ENCODE measurements at regions not wholly inside any gene's neighbourhood (a gene's known extent, or its start where the extent isn't known, plus 50 kb on each side); places are given as distances from the start of the nearest gene placed in this dataset.

DNA sequence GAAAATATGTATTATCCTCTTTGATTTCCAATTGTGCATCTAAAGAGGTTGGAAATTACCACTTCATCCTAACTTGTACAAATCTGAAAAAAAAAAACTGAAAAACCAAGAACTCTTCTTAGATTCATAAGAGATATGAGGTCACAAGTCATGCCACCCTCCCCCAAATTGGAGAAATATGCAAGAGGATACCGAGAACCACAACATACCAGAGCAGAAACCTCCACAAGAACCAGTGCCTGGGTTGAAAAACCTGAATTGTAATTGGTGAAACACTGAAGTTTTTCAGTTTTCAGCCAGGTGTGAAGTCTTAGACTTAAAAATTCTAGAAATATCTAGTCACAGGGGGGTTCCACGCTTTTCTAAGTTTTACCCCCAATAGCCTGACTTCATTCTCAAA, 1029.5 kb upstream of the LRRTM1 start:
- Histone ChIP-seq H3K4me3 (ENCODE audit: low read length) (no peak overlapping the region), H3K23ac (ENCODE audit: low read length) (no peak overlapping the region), H3K79me2 (ENCODE audit: control insufficient read depth, insufficient read depth, low read length) (no peaks in the 10 kb centered on the region), H3K36me3 (ENCODE audit: control insufficient read depth, insufficient read depth, low read length) (no peaks in the 10 kb centered on the region), H3K4me1 (ENCODE audit: control insufficient read depth, low read depth, low read length) (no peaks in the 10 kb centered on the region), H4K5ac (ENCODE audit: low read length) (no peak overlapping the region), H3K27ac (ENCODE audit: low read depth, low read length) (no peak overlapping the region), H3K9ac (ENCODE audit: low read length) (no peak overlapping the region), H2BK5ac (ENCODE audit: low read length) (no peak overlapping the region), H3K56ac (ENCODE audit: low read length) (no peak overlapping the region), H2AK5ac (ENCODE audit: low read length) (no peak overlapping the region), H2BK120ac (ENCODE audit: low read depth, low read length) (no peak overlapping the region), H3K79me1 (ENCODE audit: low read length) (no peaks in the 10 kb centered on the region), H4K8ac (ENCODE audit: low read depth, low read length) (peak overlapping the region; percentile 39), H3K27me3 (ENCODE audit: insufficient read depth, low read length, poor library complexity) (no peaks in the 10 kb centered on the region), H2BK15ac (replicated peaks; ENCODE audit: low read depth) (no peak overlapping the region), H3K18ac (ENCODE audit: low read length) (no peak overlapping the region), H3K4me2 (ENCODE audit: low read length) (no peak overlapping the region), H3K4ac (ENCODE audit: low read depth, low read length) (no peak overlapping the region)
- WGBS (ENCODE audit: extremely low coverage, insufficient coverage, low lambda C conversion rate) = no CpG with 5 or more reads among the region's 2 CpGs
- no peak for DNase-seq

DNA sequence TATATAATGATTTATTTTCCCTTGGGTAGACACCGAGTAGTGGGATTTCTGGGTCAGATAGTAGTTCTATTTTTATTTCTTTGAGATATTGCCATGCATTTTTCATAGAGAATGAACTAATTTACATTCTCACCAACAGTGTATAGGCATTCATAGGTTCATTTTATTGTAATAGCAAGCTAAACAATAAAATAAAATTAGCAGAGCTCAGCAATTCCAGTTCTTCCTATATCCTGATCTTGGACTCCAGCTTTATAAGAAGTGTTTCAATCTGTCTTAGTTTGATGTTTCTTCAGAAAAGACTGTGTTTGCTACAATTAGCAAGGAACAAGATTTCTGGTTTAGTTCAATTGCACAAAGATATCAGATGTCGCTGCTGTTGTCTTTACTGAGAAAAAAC, 1024.4 kb upstream of the LRRTM1 start:
- H2BK15ac ChIP-seq (replicated peaks; ENCODE audit: low read depth) = no peak overlapping the region
- H4K5ac ChIP-seq (ENCODE audit: low read length) = no peak overlapping the region
- no peak overlapping the region for H3K23ac ChIP-seq (ENCODE audit: low read length)
- no peak overlapping the region for H3K18ac ChIP-seq (ENCODE audit: low read length)
- H3K36me3 ChIP-seq (ENCODE audit: control insufficient read depth, insufficient read depth, low read length) = no peaks in the 10 kb centered on the region
- no peak overlapping the region for H2AK5ac ChIP-seq (ENCODE audit: low read length)
- H3K4me3 ChIP-seq (ENCODE audit: low read length) = no peak overlapping the region
- no peaks in the 10 kb centered on the region for H3K27me3 ChIP-seq (ENCODE audit: insufficient read depth, low read length, poor library complexity)
- H2BK5ac ChIP-seq (ENCODE audit: low read length) = no peak overlapping the region
- no peak overlapping the region for H3K56ac ChIP-seq (ENCODE audit: low read length)
- WGBS (ENCODE audit: extremely low coverage, insufficient coverage, low lambda C conversion rate) = no CpG with 5 or more reads among the region's 2 CpGs
- no peak for DNase-seq
- no peaks in the 10 kb centered on the region for H3K79me2 ChIP-seq (ENCODE audit: control insufficient read depth, insufficient read depth, low read length)
- no peak overlapping the region for H3K27ac ChIP-seq (ENCODE audit: low read depth, low read length)
- H3K4me2 ChIP-seq (ENCODE audit: low read length) = no peak overlapping the region
- H2BK120ac ChIP-seq (ENCODE audit: low read depth, low read length) = no peak overlapping the region
- no peaks in the 10 kb centered on the region for H3K4me1 ChIP-seq (ENCODE audit: control insufficient read depth, low read depth, low read length)
- no peak overlapping the region for H4K8ac ChIP-seq (ENCODE audit: low read depth, low read length)
- no peak overlapping the region for H3K4ac ChIP-seq (ENCODE audit: low read depth, low read length)
- no peaks in the 10 kb centered on the region for H3K79me1 ChIP-seq (ENCODE audit: low read length)
- no peak overlapping the region for H3K9ac ChIP-seq (ENCODE audit: low read length)

DNA sequence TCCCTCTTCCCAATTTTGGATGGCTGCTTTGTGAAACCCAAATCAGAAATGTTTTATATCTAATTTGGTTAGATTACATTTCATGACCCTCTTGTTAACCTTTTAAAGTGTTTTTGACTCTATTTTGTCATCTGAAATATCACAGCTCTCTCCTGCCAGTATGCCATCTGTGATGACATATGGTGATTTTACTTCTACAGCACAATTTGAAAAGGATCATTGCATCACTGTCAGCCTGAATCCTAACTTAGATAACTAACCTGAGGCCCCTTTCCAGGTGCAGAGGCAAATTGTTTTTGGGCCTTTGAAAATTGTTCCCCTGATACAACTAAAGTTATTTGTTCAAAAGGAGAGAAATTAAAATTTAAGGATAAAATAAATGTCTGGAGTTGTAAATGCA, 1023.4 kb upstream of the LRRTM1 start:
- no peak overlapping the region for H2BK120ac ChIP-seq (ENCODE audit: low read depth, low read length)
- no peak overlapping the region for H4K8ac ChIP-seq (ENCODE audit: low read depth, low read length)
- no peak overlapping the region for H3K23ac ChIP-seq (ENCODE audit: low read length)
- H3K18ac ChIP-seq (ENCODE audit: low read length) = no peak overlapping the region
- H3K79me1 ChIP-seq (ENCODE audit: low read length) = no peaks in the 10 kb centered on the region
- H2BK15ac ChIP-seq (replicated peaks; ENCODE audit: low read depth) = no peak overlapping the region
- no peak overlapping the region for H3K27ac ChIP-seq (ENCODE audit: low read depth, low read length)
- no peaks in the 10 kb centered on the region for H3K27me3 ChIP-seq (ENCODE audit: insufficient read depth, low read length, poor library complexity)
- no peak overlapping the region for H3K4me2 ChIP-seq (ENCODE audit: low read length)
- no peak overlapping the region for H2BK5ac ChIP-seq (ENCODE audit: low read length)
- no peak overlapping the region for H3K4ac ChIP-seq (ENCODE audit: low read depth, low read length)
- H4K5ac ChIP-seq (ENCODE audit: low read length) = no peak overlapping the region
- H3K36me3 ChIP-seq (ENCODE audit: control insufficient read depth, insufficient read depth, low read length) = no peaks in the 10 kb centered on the region
- H3K56ac ChIP-seq (ENCODE audit: low read length) = no peak overlapping the region
- no peak overlapping the region for H3K4me3 ChIP-seq (ENCODE audit: low read length)
- no peaks in the 10 kb centered on the region for H3K79me2 ChIP-seq (ENCODE audit: control insufficient read depth, insufficient read depth, low read length)
- no peaks in the 10 kb centered on the region for H3K4me1 ChIP-seq (ENCODE audit: control insufficient read depth, low read depth, low read length)
- H3K9ac ChIP-seq (ENCODE audit: low read length) = no peak overlapping the region
- DNase-seq = no peak
- H2AK5ac ChIP-seq (ENCODE audit: low read length) = no peak overlapping the region

DNA sequence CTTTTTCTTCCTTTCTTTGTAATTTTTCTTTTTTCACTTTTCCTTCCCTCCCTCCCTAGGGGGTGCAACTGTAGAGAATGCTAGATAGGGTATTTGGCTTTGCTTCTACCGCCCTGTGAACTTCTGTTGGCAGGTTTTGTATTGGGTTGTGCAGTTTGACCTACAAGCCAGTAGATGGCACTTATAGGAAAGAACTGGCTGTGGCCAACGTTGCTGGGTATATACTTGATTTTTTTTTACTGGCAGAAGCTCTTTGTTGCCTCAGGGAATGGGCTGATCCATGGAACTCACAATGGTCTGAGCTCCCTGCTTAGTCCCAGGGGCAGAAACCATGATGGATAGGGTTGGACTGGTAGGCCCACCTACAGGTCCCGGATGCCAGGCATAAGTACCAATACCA, 1019.5 kb upstream of the LRRTM1 start:
- Histone ChIP-seq H4K5ac (ENCODE audit: low read length) (no peak overlapping the region), H3K79me2 (ENCODE audit: control insufficient read depth, insufficient read depth, low read length) (no peaks in the 10 kb centered on the region), H3K4me1 (ENCODE audit: control insufficient read depth, low read depth, low read length) (no peaks in the 10 kb centered on the region), H3K4ac (ENCODE audit: low read depth, low read length) (no peak overlapping the region), H3K27me3 (ENCODE audit: insufficient read depth, low read length, poor library complexity) (no peaks in the 10 kb centered on the region), H2BK120ac (ENCODE audit: low read depth, low read length) (no peak overlapping the region), H3K36me3 (ENCODE audit: control insufficient read depth, insufficient read depth, low read length) (no peaks in the 10 kb centered on the region), H4K8ac (ENCODE audit: low read depth, low read length) (no peak overlapping the region), H3K9ac (ENCODE audit: low read length) (no peak overlapping the region), H3K23ac (ENCODE audit: low read length) (no peak overlapping the region), H3K18ac (ENCODE audit: low read length) (peak overlapping the region; percentile 43), H3K4me3 (ENCODE audit: low read length) (no peak overlapping the region), H3K27ac (ENCODE audit: low read depth, low read length) (no peak overlapping the region), H3K79me1 (ENCODE audit: low read length) (no peaks in the 10 kb centered on the region), H3K56ac (ENCODE audit: low read length) (peak overlapping the region; percentile 66), H3K4me2 (ENCODE audit: low read length) (no peak overlapping the region), H2BK15ac (replicated peaks; ENCODE audit: low read depth) (no peak overlapping the region), H2AK5ac (ENCODE audit: low read length) (no peak overlapping the region), H2BK5ac (ENCODE audit: low read length) (peak overlapping the region; percentile 66)
- DNase-seq = peak; percentile 91
- WGBS (ENCODE audit: extremely low coverage, insufficient coverage, low lambda C conversion rate) = no CpG with 5 or more reads among the region's 3 CpGs

DNA sequence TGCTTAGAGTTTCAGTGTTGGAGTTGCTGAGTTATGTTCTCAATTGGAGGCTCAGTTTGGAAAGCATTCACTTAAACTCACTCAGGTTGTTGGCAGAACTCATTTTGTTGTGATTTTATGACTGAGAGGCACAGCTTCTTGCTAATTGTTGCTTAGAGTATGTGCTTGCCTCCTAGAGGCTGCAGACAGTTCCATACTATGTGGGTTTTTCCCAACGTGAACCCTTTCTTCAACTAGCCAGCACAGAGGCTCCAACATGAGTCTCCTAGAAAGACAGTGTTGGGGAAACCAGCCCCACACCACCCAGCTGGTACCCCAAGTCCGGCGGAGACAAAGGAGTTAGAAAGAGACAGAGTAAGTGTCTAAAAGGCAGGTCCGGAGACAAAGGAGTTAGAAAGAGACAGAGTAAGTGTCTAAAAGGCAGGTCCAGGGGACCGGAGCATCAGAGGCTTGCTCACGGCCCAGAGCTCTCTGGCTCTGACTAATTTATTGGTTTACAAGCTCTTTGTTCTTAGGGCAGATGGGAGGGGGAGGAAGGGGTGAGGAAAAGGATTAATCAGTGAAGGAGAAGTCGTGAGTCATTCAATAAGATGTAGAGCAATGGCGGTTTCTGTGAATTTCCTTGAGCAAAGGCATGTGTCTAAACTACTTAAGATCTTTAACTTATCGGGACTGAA, 999.7 kb upstream of the LRRTM1 start:
- Histone ChIP-seq H3K9ac (ENCODE audit: low read length) (no peak overlapping the region), H3K27ac (ENCODE audit: low read depth, low read length) (no peak overlapping the region), H3K4ac (ENCODE audit: low read depth, low read length) (no peak overlapping the region), H3K79me2 (ENCODE audit: control insufficient read depth, insufficient read depth, low read length) (no peaks in the 10 kb centered on the region), H3K4me1 (ENCODE audit: control insufficient read depth, low read depth, low read length) (no peaks in the 10 kb centered on the region), H2AK5ac (ENCODE audit: low read length) (no peak overlapping the region), H3K18ac (ENCODE audit: low read length) (no peak overlapping the region), H2BK5ac (ENCODE audit: low read length) (no peak overlapping the region), H3K4me3 (ENCODE audit: low read length) (no peak overlapping the region), H2BK120ac (ENCODE audit: low read depth, low read length) (no peak overlapping the region), H3K36me3 (ENCODE audit: control insufficient read depth, insufficient read depth, low read length) (no peaks in the 10 kb centered on the region), H4K8ac (ENCODE audit: low read depth, low read length) (no peak overlapping the region), H3K4me2 (ENCODE audit: low read length) (no peak overlapping the region), H2BK15ac (replicated peaks; ENCODE audit: low read depth) (no peak overlapping the region), H4K5ac (ENCODE audit: low read length) (no peak overlapping the region), H3K79me1 (ENCODE audit: low read length) (no peaks in the 10 kb centered on the region), H3K23ac (ENCODE audit: low read length) (no peak overlapping the region), H3K56ac (ENCODE audit: low read length) (peak overlapping the region; percentile 10), H3K27me3 (ENCODE audit: insufficient read depth, low read length, poor library complexity) (no peaks in the 10 kb centered on the region)
- no CpG with 5 or more reads among the region's 9 CpGs for WGBS (ENCODE audit: extremely low coverage, insufficient coverage, low lambda C conversion rate)
- peak; percentile 63 for DNase-seq

DNA sequence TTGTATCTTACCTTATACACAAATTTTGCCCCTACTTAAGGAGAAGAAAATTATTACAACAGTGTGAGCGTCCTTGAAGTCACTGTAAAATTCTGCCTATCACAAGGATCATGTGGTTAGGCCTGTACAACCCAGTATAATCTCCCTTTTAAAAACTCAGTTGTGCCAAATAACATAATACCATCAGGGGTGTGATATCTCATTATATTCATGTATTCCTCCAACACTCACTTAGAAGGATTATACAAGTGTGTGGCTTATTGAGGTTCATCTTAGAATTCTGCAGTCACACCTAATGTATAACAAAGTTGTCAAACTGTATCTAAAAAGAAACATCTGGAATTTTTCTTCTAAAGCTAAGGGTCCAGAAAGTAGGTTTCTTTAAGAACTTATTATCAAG, 998.8 kb upstream of the LRRTM1 start:
- no peaks in the 10 kb centered on the region for H3K79me2 ChIP-seq (ENCODE audit: control insufficient read depth, insufficient read depth, low read length)
- no peak overlapping the region for H2BK120ac ChIP-seq (ENCODE audit: low read depth, low read length)
- H2BK5ac ChIP-seq (ENCODE audit: low read length) = no peak overlapping the region
- H2BK15ac ChIP-seq (replicated peaks; ENCODE audit: low read depth) = no peak overlapping the region
- H3K56ac ChIP-seq (ENCODE audit: low read length) = no peak overlapping the region
- H3K9ac ChIP-seq (ENCODE audit: low read length) = no peak overlapping the region
- H3K4ac ChIP-seq (ENCODE audit: low read depth, low read length) = no peak overlapping the region
- no peaks in the 10 kb centered on the region for H3K27me3 ChIP-seq (ENCODE audit: insufficient read depth, low read length, poor library complexity)
- H3K27ac ChIP-seq (ENCODE audit: low read depth, low read length) = no peak overlapping the region
- H4K5ac ChIP-seq (ENCODE audit: low read length) = no peak overlapping the region
- H3K18ac ChIP-seq (ENCODE audit: low read length) = no peak overlapping the region
- no peak for DNase-seq
- H3K79me1 ChIP-seq (ENCODE audit: low read length) = no peaks in the 10 kb centered on the region
- H4K8ac ChIP-seq (ENCODE audit: low read depth, low read length) = no peak overlapping the region
- no peak overlapping the region for H3K4me3 ChIP-seq (ENCODE audit: low read length)
- H3K4me1 ChIP-seq (ENCODE audit: control insufficient read depth, low read depth, low read length) = no peaks in the 10 kb centered on the region
- no peak overlapping the region for H2AK5ac ChIP-seq (ENCODE audit: low read length)
- no peaks in the 10 kb centered on the region for H3K36me3 ChIP-seq (ENCODE audit: control insufficient read depth, insufficient read depth, low read length)
- WGBS (ENCODE audit: extremely low coverage, insufficient coverage, low lambda C conversion rate) = no CpG with 5 or more reads among the region's 1 CpG
- no peak overlapping the region for H3K23ac ChIP-seq (ENCODE audit: low read length)
- H3K4me2 ChIP-seq (ENCODE audit: low read length) = no peak overlapping the region

All from mesendoderm (in vitro differentiated cells).